ENCODE measurements at regions not wholly inside any gene's neighbourhood (a gene's known extent, or its start where the extent isn't known, plus 50 kb on each side); places are given as distances from the start of the nearest gene placed in this dataset.

DNA sequence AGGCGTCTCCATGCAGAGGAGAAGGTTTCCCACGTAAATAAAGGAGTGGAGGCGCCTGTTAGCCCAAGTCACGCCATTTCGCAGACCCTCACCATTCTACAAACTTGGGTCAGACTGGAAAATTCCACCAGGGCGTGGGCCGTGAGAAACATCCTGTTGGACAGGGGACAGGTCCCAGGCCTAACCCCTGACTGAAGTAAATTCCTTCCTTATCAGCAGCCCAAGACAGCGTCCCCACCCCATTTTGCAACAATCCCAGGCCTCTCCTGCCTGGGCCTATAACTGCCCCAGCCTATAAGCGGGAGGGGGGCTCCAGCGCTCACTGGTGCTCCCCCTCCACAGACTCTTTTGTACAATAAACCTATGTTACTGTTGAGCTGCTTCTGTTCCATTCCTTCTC is 57.3 kb upstream of the CBLN2 start:
- intact Hi-C loops (cut with DNase I): no loop called here
- H3K9ac ChIP-seq (ENCODE audit: low read length in 3 of 3): no peak overlapping the region
- no peak for TF ChIP-seq CTCF (IDR thresholded peaks at IDR 0.05; ENCODE audit: borderline replicate concordance, extremely low read depth, insufficient read depth)
- H3K36me3 ChIP-seq (ENCODE audit: control insufficient read depth in 2 of 3, insufficient read depth in 3 of 3, low read length in 3 of 3): no peaks in the 10 kb centered on the region
- no peaks in the 10 kb centered on the region for H3K9me3 ChIP-seq (ENCODE audit: control insufficient read depth in 2 of 3, insufficient read depth in 1 of 3, low read length in 3 of 3)
- no peak overlapping the region for H3K27ac ChIP-seq (ENCODE audit: low read depth in 2 of 2, low read length in 2 of 2)
- H3K27me3 ChIP-seq (ENCODE audit: control insufficient read depth, insufficient read depth, low read length): no peaks in the 10 kb centered on the region
- no peaks in the 10 kb centered on the region for H3K4me1 ChIP-seq (ENCODE audit: control insufficient read depth in 2 of 3, insufficient read depth in 2 of 3, low read depth in 1 of 3, low read length in 3 of 3)
- FAIRE-seq (no peak), DNase-seq (no peak)
- no peak overlapping the region for H3K4me3 ChIP-seq (ENCODE audit: low read length in 3 of 3)
